GM12878 (cell line): ENCODE measurements at regions not wholly inside any gene's neighbourhood (a gene's known extent, or its start where the extent isn't known, plus 50 kb on each side); places are given as distances from the start of the nearest gene placed in this dataset.

Source experiments
- ATAC-seq: fragments of 200-7000 bp; cut with Tn5 transposase; 3 replicates; pipeline ENCODE4 v1.9.1; 2020; ENCODE audit warnings: mild to moderate bottlenecking, moderate library complexity
- BruUV-seq: library from RNA; stranded (reverse); fragments of 400-500 nt; replicated peaks from 2 replicates; lab custom pipeline; 2021; lab: Mats Ljungman, UMichigan
- CTCF ChIA-PET: fragments of 300-600 bp; sonication (Branson Sonifier 250); formaldehyde crosslinking; extraction: SDS; loops from one replicate; lab custom pipeline; 2021; ENCODE audit warnings: inconsistent platforms; lab: Yijun Ruan, JAX
- POLR2A ChIA-PET: fragments of 350-600 bp; formaldehyde crosslinking; extraction: SDS; loops from one replicate; lab custom pipeline; 2021; ENCODE audit warnings: inconsistent platforms; lab: Charles Lee
- RAD21 ChIA-PET: fragments of 300-600 bp; sonication (Branson Sonifier 250); formaldehyde crosslinking; loops from one replicate; lab custom pipeline; 2023; ENCODE audit warnings: antibody characterized with exemption; ENCODE audit not compliant: unreplicated experiment; lab: Charles Lee
- SMC1A ChIA-PET: fragments of 300-600 bp; sonication (Branson Sonifier 250); formaldehyde crosslinking; loops from one replicate; lab custom pipeline; 2023; ENCODE audit not compliant: unreplicated experiment, uncharacterized antibody; lab: Charles Lee
- DNase-seq: peaks from one replicate; pipeline ENCODE4 v3.0.0-alpha.2; 2011; ENCODE audit warnings: low read depth, low spot score
- FAIRE-seq: peaks from 3 replicates; lab custom pipeline; 2011; peaks lifted over from hg19 to GRCh38; lab: Jason Lieb, UNC
- H2AFZ ChIP-seq: 2 replicates; pipeline ENCODE4 v1.6.0; 2011; ENCODE audit warnings: low read depth, low read length, control low read depth; ENCODE audit not compliant: control insufficient read depth
- H3K27ac ChIP-seq: 2 replicates; pipeline ENCODE4 v1.5.1; 2011; ENCODE audit warnings: control low read depth; ENCODE audit not compliant: control insufficient read depth, insufficient read depth
- H3K27me3 ChIP-seq, 2 experiments: replicated peaks in 1 of 2; 2 replicates each; pipeline versions ENCODE4 v1.6.0 to v1.6.1; 2011; ENCODE audit warnings: low read length in 1 of 2; ENCODE audit not compliant: control insufficient read depth in 2 of 2, insufficient read depth in 2 of 2
- H3K36me3 ChIP-seq, 2 experiments: 2 replicates each; pipeline ENCODE4 v1.5.1; 2011; ENCODE audit warnings: low read length in 1 of 2; ENCODE audit not compliant: control insufficient read depth in 2 of 2, insufficient read depth in 2 of 2
- H3K4me1 ChIP-seq: 2 replicates; pipeline ENCODE4 v1.6.1; 2011; ENCODE audit warnings: mild to moderate bottlenecking, low read length, moderate library complexity, mixed read lengths; ENCODE audit not compliant: control insufficient read depth, insufficient read depth
- H3K4me2 ChIP-seq: 2 replicates; pipeline ENCODE4 v1.6.0; 2011; ENCODE audit warnings: control low read depth; ENCODE audit not compliant: control insufficient read depth, insufficient read depth
- H3K4me3 ChIP-seq: fragments of 200-600 bp; sonication (generic); 2 replicates; pipeline ENCODE4 v1.5.1; 2016
- H3K79me2 ChIP-seq: 2 replicates; pipeline ENCODE4 v1.6.0; 2011; ENCODE audit warnings: low read length; ENCODE audit not compliant: control insufficient read depth, insufficient read depth
- H3K9ac ChIP-seq: 2 replicates; pipeline ENCODE4 v1.8.0; 2011; ENCODE audit warnings: low read length, control low read depth, mixed read lengths; ENCODE audit not compliant: control insufficient read depth, insufficient read depth
- H3K9me3 ChIP-seq: replicated peaks from 3 replicates; pipeline ENCODE4 v1.5.1; 2011; ENCODE audit warnings: mild to moderate bottlenecking, low read length; ENCODE audit not compliant: control insufficient read depth, insufficient read depth
- H4K20me1 ChIP-seq: 2 replicates; pipeline ENCODE4 v1.6.0; 2011; ENCODE audit not compliant: control insufficient read depth, insufficient read depth
- KAT2A ChIP-seq: conservative IDR thresholded peaks from 2 replicates; pipeline ENCODE4 v1.6.1; 2011; ENCODE audit warnings: low read depth, low read length; ENCODE audit not compliant: control insufficient read depth
- KDM1A ChIP-seq: fragments of 200-600 bp; sonication (generic); IDR thresholded peaks from 2 replicates; pipeline ENCODE4 v1.6.1; 2016; ENCODE audit warnings: borderline replicate concordance
- POLR2AphosphoS5 ChIP-seq: IDR thresholded peaks from 2 replicates; pipeline ENCODE4 v1.6.1; 2011; ENCODE audit warnings: mild to moderate bottlenecking, low read length, inconsistent platforms
- SREBF2 ChIP-seq: IDR thresholded peaks from 2 replicates; pipeline ENCODE4 v1.6.1; 2012; ENCODE audit warnings: mild to moderate bottlenecking, low read length
- ZNF207 ChIP-seq: fragments of 450-650 bp; IDR thresholded peaks from 2 replicates; pipeline ENCODE4 v1.6.1; 2014; ENCODE audit warnings: antibody characterized with exemption, mild to moderate bottlenecking, borderline replicate concordance
- WGBS: methylation state at CpG from one replicate; pipeline ENCODE4 v1.1.6; 2016; ENCODE audit warnings: low lambda C conversion rate; ENCODE audit not compliant: insufficient replicate concordance, insufficient coverage; ENCODE audit errors: missing lambda C conversion rate; 5-methylcytosine and 5-hydroxymethylcytosine counted together
- in situ Hi-C: fragments of 300-500 bp; cut with MboI; formaldehyde crosslinking; loops from 9 replicates; pipeline ENCODE4 v1.14.3; 2018; ENCODE audit warnings: mixed read lengths
- intact Hi-C: fragments of 100-400 bp; cut with micrococcal nuclease; formaldehyde crosslinking; loops from one replicate; pipeline ENCODE4 v1.14.2; 2022; ENCODE audit not compliant: unreplicated experiment
- TF ChIP-seq, protein P1 (sequence below), 3 experiments: IDR thresholded peaks in 2 of 3; conservative IDR thresholded peaks in 1 of 3; 2 replicates each; pipeline ENCODE4 v1.5.1; 2011; ENCODE audit warnings: low read depth in 3 of 3, low read length in 3 of 3, mild to moderate bottlenecking in 3 of 3, control low read depth in 2 of 3, moderate library complexity in 2 of 3, inconsistent platforms in 1 of 3, mixed read lengths in 1 of 3; ENCODE audit not compliant: control insufficient read depth in 2 of 3, insufficient read depth in 1 of 3; ENCODE audit errors: extremely low read depth in 1 of 3
- TF ChIP-seq, protein P2 (sequence below): IDR thresholded peaks from 2 replicates; pipeline ENCODE4 v1.6.1; 2012; ENCODE audit warnings: mild to moderate bottlenecking, low read depth, low read length
- TF ChIP-seq, protein P3 (sequence below): fragments of 450-650 bp; formaldehyde crosslinking; IDR thresholded peaks from 2 replicates; pipeline ENCODE4 v1.4.0; 2022; ENCODE audit warnings: mild to moderate bottlenecking, moderate library complexity

DNA sequence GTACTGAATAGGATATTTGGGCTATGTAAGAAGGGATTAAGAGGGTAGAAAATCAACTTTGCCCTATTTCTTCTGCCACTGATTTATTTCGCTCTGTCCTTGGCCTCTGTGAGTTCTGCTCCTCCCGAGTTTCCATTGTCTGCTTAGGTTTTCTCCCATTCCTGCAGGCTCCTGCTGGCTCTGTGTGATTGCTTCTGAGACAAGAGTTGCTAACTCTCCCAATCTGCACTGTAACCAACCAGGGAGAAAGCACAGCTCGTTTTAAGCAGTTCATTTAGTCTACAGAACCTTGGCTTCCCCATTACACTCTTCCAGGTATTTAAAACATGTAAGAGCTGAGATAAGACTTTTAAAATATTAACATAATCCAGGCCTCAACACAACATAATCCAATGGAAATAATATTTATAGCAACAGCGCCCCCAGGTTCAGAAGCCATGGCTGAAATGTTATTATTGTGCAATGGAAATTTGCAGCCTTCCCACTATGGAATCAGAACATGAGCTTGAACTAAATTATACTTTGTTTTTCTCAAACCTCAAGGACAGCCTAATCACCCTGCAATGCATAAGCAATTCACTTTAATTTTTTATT lies 203.5 kb downstream of the ERCC6L2 start:
- ChIA-PET SMC1A (no interaction called here), CTCF (no interaction called here), POLR2A (no interaction called here), RAD21 (no interaction called here)
- in situ Hi-C loops (no loop called here), intact Hi-C loops (no loop called here)
- TF ChIP-seq, protein P1, sequence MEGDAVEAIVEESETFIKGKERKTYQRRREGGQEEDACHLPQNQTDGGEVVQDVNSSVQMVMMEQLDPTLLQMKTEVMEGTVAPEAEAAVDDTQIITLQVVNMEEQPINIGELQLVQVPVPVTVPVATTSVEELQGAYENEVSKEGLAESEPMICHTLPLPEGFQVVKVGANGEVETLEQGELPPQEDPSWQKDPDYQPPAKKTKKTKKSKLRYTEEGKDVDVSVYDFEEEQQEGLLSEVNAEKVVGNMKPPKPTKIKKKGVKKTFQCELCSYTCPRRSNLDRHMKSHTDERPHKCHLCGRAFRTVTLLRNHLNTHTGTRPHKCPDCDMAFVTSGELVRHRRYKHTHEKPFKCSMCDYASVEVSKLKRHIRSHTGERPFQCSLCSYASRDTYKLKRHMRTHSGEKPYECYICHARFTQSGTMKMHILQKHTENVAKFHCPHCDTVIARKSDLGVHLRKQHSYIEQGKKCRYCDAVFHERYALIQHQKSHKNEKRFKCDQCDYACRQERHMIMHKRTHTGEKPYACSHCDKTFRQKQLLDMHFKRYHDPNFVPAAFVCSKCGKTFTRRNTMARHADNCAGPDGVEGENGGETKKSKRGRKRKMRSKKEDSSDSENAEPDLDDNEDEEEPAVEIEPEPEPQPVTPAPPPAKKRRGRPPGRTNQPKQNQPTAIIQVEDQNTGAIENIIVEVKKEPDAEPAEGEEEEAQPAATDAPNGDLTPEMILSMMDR (IDR thresholded peaks at IDR 0.05 in 2 of 3, conservative IDR thresholded peaks at IDR 0.05 in 1 of 3; ENCODE audit: control insufficient read depth in 2 of 3, extremely low read depth in 1 of 3, insufficient read depth in 1 of 3, low read depth in 3 of 3, low read length in 3 of 3) = peak in 2 of 3 experiments; percentile 3 to 6; a peak in 1 of 6 replicates
- no peak for TF ChIP-seq SREBF2
- no peak overlapping the region for H2AFZ ChIP-seq
- ATAC-seq = no peak
- H3K4me1 ChIP-seq = no peaks in the 10 kb centered on the region
- no peak overlapping the region for H3K4me3 ChIP-seq
- DNase-seq = no peak
- no peak overlapping the region for H3K4me2 ChIP-seq
- H4K20me1 ChIP-seq = no peaks in the 10 kb centered on the region
- BruUV-seq = no TSS peak
- no peaks in the 10 kb centered on the region for H3K36me3 ChIP-seq
- H3K9me3 ChIP-seq = no peaks in the 10 kb centered on the region
- no peak overlapping the region for H3K27ac ChIP-seq
- H3K27me3 ChIP-seq = peaks cover 1 to 5% of the 10 kb centered on the region in 2 experiments; a peak in 2 of 4 replicates
- H3K79me2 ChIP-seq = no peaks in the 10 kb centered on the region
- 34% methylated on average over 4 of the region's 4 CpGs for WGBS
- no peak for FAIRE-seq
- H3K9ac ChIP-seq = no peak overlapping the region

DNA sequence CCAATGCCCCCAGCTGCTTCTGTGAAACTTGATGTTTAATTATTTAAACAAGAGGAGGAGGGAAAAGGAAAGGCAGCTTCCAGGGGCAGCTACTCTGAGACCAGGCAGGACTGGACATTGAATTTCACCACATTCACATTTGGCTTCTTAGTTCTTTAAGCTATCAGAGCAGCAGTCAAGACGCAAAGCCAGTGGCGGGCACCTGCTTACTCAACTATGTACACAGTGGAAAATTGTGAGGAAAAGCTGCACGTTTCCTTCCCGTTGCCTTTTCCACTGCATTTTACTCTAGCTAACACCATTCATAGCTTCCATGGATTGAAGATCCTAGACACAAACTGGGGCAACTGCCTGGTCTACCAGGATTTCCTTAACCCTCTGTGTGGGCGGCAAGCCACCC lies 200.3 kb downstream of the ERCC6L2 start:
- no peaks in the 10 kb centered on the region for H3K9me3 ChIP-seq
- H3K79me2 ChIP-seq = no peaks in the 10 kb centered on the region
- in situ Hi-C loops (no loop called here), intact Hi-C loops (no loop called here)
- no TSS peak for BruUV-seq
- H3K9ac ChIP-seq = no peak overlapping the region
- CTCF ChIA-PET = no interaction called here
- ATAC-seq (no peak), FAIRE-seq (no peak), DNase-seq (no peak)
- no peaks in the 10 kb centered on the region for H3K36me3 ChIP-seq
- RAD21 ChIA-PET = no interaction called here
- peaks cover 4 to 5% of the 10 kb centered on the region in 2 experiments; a peak in 3 of 4 replicates for H3K27me3 ChIP-seq
- H4K20me1 ChIP-seq = no peaks in the 10 kb centered on the region
- 59% methylated on average over 5 of the region's 5 CpGs for WGBS
- H3K27ac ChIP-seq = no peak overlapping the region
- H2AFZ ChIP-seq = no peak overlapping the region
- no peak overlapping the region for H3K4me2 ChIP-seq
- SMC1A ChIA-PET = interaction anchor here (0.7 kb wide), 1 partner anchor 470 kb away, joined by 3 read pairs; no protein-coding TSS in a partner anchor
- POLR2A ChIA-PET = no interaction called here
- no peaks in the 10 kb centered on the region for H3K4me1 ChIP-seq
- H3K4me3 ChIP-seq = no peak overlapping the region
- TF ChIP-seq KDM1A = no peak
- no peak for TF ChIP-seq KAT2A
- TF ChIP-seq, protein P2, sequence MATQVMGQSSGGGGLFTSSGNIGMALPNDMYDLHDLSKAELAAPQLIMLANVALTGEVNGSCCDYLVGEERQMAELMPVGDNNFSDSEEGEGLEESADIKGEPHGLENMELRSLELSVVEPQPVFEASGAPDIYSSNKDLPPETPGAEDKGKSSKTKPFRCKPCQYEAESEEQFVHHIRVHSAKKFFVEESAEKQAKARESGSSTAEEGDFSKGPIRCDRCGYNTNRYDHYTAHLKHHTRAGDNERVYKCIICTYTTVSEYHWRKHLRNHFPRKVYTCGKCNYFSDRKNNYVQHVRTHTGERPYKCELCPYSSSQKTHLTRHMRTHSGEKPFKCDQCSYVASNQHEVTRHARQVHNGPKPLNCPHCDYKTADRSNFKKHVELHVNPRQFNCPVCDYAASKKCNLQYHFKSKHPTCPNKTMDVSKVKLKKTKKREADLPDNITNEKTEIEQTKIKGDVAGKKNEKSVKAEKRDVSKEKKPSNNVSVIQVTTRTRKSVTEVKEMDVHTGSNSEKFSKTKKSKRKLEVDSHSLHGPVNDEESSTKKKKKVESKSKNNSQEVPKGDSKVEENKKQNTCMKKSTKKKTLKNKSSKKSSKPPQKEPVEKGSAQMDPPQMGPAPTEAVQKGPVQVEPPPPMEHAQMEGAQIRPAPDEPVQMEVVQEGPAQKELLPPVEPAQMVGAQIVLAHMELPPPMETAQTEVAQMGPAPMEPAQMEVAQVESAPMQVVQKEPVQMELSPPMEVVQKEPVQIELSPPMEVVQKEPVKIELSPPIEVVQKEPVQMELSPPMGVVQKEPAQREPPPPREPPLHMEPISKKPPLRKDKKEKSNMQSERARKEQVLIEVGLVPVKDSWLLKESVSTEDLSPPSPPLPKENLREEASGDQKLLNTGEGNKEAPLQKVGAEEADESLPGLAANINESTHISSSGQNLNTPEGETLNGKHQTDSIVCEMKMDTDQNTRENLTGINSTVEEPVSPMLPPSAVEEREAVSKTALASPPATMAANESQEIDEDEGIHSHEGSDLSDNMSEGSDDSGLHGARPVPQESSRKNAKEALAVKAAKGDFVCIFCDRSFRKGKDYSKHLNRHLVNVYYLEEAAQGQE = no peak
- TF ChIP-seq ZNF207 = no peak
- TF ChIP-seq, protein P3, sequence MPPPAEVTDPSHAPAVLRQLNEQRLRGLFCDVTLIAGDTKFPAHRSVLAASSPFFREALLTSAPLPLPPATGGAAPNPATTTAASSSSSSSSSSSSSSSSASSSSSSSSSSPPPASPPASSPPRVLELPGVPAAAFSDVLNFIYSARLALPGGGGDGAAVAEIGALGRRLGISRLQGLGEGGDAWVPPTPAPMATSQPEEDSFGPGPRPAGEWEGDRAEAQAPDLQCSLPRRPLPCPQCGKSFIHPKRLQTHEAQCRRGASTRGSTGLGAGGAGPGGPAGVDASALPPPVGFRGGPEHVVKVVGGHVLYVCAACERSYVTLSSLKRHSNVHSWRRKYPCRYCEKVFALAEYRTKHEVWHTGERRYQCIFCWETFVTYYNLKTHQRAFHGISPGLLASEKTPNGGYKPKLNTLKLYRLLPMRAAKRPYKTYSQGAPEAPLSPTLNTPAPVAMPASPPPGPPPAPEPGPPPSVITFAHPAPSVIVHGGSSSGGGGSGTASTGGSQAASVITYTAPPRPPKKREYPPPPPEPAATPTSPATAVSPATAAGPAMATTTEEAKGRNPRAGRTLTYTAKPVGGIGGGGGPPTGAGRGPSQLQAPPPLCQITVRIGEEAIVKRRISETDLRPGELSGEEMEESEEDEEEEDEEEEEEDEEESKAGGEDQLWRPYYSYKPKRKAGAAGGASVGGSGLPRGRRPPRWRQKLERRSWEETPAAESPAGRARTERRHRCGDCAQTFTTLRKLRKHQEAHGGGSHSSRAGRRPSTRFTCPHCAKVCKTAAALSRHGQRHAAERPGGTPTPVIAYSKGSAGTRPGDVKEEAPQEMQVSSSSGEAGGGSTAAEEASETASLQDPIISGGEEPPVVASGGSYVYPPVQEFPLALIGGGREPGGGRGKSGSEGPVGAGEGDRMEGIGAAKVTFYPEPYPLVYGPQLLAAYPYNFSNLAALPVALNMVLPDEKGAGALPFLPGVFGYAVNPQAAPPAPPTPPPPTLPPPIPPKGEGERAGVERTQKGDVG = no peak
- no peak for TF ChIP-seq POLR2AphosphoS5
